ENCODE measurements at regions not wholly inside any gene's neighbourhood (a gene's known extent, or its start where the extent isn't known, plus 50 kb on each side); places are given as distances from the start of the nearest gene placed in this dataset.

DNA sequence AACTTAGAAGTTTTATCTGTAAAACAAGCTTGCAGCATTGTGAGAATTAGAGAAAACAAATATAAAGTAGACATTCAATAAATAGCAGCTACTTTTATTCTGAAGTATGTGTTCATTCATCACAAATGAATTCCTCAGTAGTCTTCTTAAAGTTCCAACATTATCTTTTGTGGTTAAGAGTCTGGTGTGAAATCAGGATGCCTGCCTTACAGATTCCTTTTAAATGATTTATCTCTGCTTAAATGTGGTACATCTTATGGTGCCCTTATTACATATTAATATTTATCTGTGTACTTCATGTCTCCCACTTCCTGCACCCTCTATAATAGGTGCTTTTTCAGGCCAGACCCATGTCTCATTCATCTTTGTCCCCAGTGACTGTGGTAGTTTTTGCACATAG, 595.0 kb downstream of the STK39 start (continued):
- no peak for TF ChIP-seq YY1 (IDR thresholded peaks at IDR 0.05; ENCODE audit: low read depth, low read length)
